GM23338 (cell line): ENCODE measurements at regions not wholly inside any gene's neighbourhood (a gene's known extent, or its start where the extent isn't known, plus 50 kb on each side); places are given as distances from the start of the nearest gene placed in this dataset.
A peak's percentile ranks its signal among the peaks of the same experiment; 100 is the strongest.
"Not testable (repeated sequence)": the region's sequence is repeated elsewhere in the genome, so short reads cannot be mapped to it uniquely, and the experiment has no call there.

Experiments
- ATAC-seq: fragments of 200-7000 bp; cut with Tn5 transposase; 3 replicates; pipeline ENCODE4 v1.9.1; 2020
- DNase-seq: peaks from one replicate; pipeline ENCODE4 v3.0.0-alpha.2; 2015; ENCODE audit warnings: low spot score
- H2AFZ ChIP-seq: fragments of 200-600 bp; sonication (generic); 2 replicates; pipeline ENCODE4 v1.8.0; 2016; ENCODE audit warnings: antibody characterized with exemption, mild to moderate bottlenecking, moderate library complexity
- H3F3A ChIP-seq: fragments of 200-600 bp; sonication (generic); replicated peaks from 2 replicates; pipeline ENCODE4 v1.8.0; 2017; ENCODE audit warnings: antibody characterized with exemption, mixed run types, low read depth
- H3K27ac ChIP-seq: fragments of 200-600 bp; sonication (generic); 2 replicates; pipeline ENCODE4 v1.6.1; 2016; ENCODE audit warnings: low read depth
- H3K27me3 ChIP-seq: fragments of 200-600 bp; sonication (generic); 2 replicates; pipeline ENCODE4 v1.8.0; 2016; ENCODE audit warnings: mild to moderate bottlenecking, mixed run types, moderate library complexity; ENCODE audit not compliant: insufficient read depth
- H3K36me3 ChIP-seq: fragments of 200-600 bp; sonication (generic); 2 replicates; pipeline ENCODE4 v1.8.0; 2016; ENCODE audit warnings: mild to moderate bottlenecking; ENCODE audit not compliant: insufficient read depth
- H3K4me1 ChIP-seq: fragments of 200-600 bp; sonication (generic); 2 replicates; pipeline ENCODE4 v1.8.0; 2016; ENCODE audit warnings: mild to moderate bottlenecking, moderate library complexity; ENCODE audit not compliant: insufficient read depth
- H3K4me2 ChIP-seq: fragments of 200-600 bp; sonication (generic); 2 replicates; pipeline ENCODE4 v1.7.1; 2017; ENCODE audit warnings: mixed run types
- H3K4me3 ChIP-seq: fragments of 200-600 bp; sonication (generic); 2 replicates; pipeline ENCODE4 v1.6.1; 2016; ENCODE audit warnings: mixed run types
- H3K79me2 ChIP-seq: fragments of 200-600 bp; sonication (generic); replicated peaks from 2 replicates; pipeline ENCODE4 v1.8.0; 2017; ENCODE audit warnings: mild to moderate bottlenecking; ENCODE audit not compliant: insufficient read depth
- H3K9me2 ChIP-seq: fragments of 200-600 bp; sonication (generic); 2 replicates; pipeline ENCODE4 v1.8.0; 2017; ENCODE audit not compliant: insufficient read depth
- H4K20me1 ChIP-seq: fragments of 200-600 bp; sonication (generic); replicated peaks from 2 replicates; pipeline ENCODE4 v1.8.0; 2017; ENCODE audit warnings: mild to moderate bottlenecking; ENCODE audit not compliant: insufficient read depth
- H3K27ac Mint-ChIP-seq: 2 replicates; pipeline ENCODE4 v1.8.0; 2020; ENCODE audit warnings: inconsistent platforms, mild to moderate bottlenecking, moderate library complexity, mixed read lengths
- H3K27me3 Mint-ChIP-seq: 3 replicates; pipeline ENCODE4 v1.8.0; 2022; ENCODE audit warnings: low read depth, mild to moderate bottlenecking, moderate library complexity, mixed read lengths, inconsistent platforms; ENCODE audit not compliant: insufficient read depth, poor library complexity
- H3K36me3 Mint-ChIP-seq: 3 replicates; pipeline ENCODE4 v1.8.0; 2021; ENCODE audit warnings: low read depth, mild to moderate bottlenecking, inconsistent platforms, moderate library complexity, mixed read lengths
- H3K4me1 Mint-ChIP-seq: 3 replicates; pipeline ENCODE4 v1.8.0; 2020; ENCODE audit warnings: mild to moderate bottlenecking, inconsistent platforms, mixed read lengths
- H3K4me3 Mint-ChIP-seq: 3 replicates; pipeline ENCODE4 v1.8.0; 2021; ENCODE audit warnings: moderate library complexity, mild to moderate bottlenecking, inconsistent platforms, mixed read lengths
- H3K9me3 Mint-ChIP-seq: 3 replicates; pipeline ENCODE4 v1.8.0; 2020; ENCODE audit warnings: moderate library complexity, mild to moderate bottlenecking, inconsistent platforms, mixed read lengths
- CREB1 ChIP-seq: fragments of 250-450 bp; sonication (Bioruptor Pico); IDR thresholded peaks from 2 replicates; pipeline ENCODE4 v1.5.0; 2020; ENCODE audit warnings: low read depth, mild to moderate bottlenecking, moderate library complexity
- EZH2phosphoT487 ChIP-seq: fragments of 200-600 bp; sonication (generic); IDR thresholded peaks from one replicate; pipeline ENCODE4 v1.8.1; 2018; ENCODE audit warnings: antibody characterized with exemption; ENCODE audit not compliant: unreplicated experiment
- JUNB ChIP-seq: IDR thresholded peaks from one replicate; pipeline ENCODE4 v1.6.1; 2016; ENCODE audit warnings: antibody characterized with exemption; ENCODE audit not compliant: unreplicated experiment
- NANOG ChIP-seq: IDR thresholded peaks from 2 replicates; pipeline ENCODE4 v1.6.1; 2016; ENCODE audit warnings: antibody characterized with exemption, borderline replicate concordance
- POLR2AphosphoS5 ChIP-seq: IDR thresholded peaks from 2 replicates; pipeline ENCODE4 v1.6.1; 2016; ENCODE audit warnings: antibody characterized with exemption, low read depth
- STAT1 ChIP-seq: IDR thresholded peaks from one replicate; pipeline ENCODE4 v1.6.1; 2016; ENCODE audit warnings: antibody characterized with exemption; ENCODE audit not compliant: unreplicated experiment
- ZNF114 ChIP-seq: fragments of 250-450 bp; sonication (Bioruptor Pico); IDR thresholded peaks from 2 replicates; pipeline ENCODE4 v1.5.0; 2020; ENCODE audit warnings: mild to moderate bottlenecking, moderate library complexity
- ZNF331 ChIP-seq: fragments of 250-450 bp; sonication (Bioruptor Pico); IDR thresholded peaks from 2 replicates; pipeline ENCODE4 v1.5.0; 2020; ENCODE audit warnings: low read depth, mild to moderate bottlenecking, moderate library complexity
- TF ChIP-seq, protein P1 (sequence below): IDR thresholded peaks from one replicate; pipeline ENCODE4 v1.6.1; 2018; ENCODE audit warnings: antibody characterized with exemption; ENCODE audit not compliant: unreplicated experiment
- TF ChIP-seq, protein P2 (sequence below), 2 experiments: fragments of 200-600 bp in 1 of 2; sonication (generic) in 1 of 2; conservative IDR thresholded peaks; 2 replicates each; pipeline versions ENCODE4 v1.5.1 to v1.6.1; 2016 to 2017; ENCODE audit warnings: antibody characterized with exemption in 2 of 2, low read depth in 2 of 2, mild to moderate bottlenecking in 2 of 2, moderate library complexity in 1 of 2
- TF ChIP-seq, protein P3 (sequence below): IDR thresholded peaks from 2 replicates; pipeline ENCODE4 v1.6.1; 2016; ENCODE audit warnings: antibody characterized with exemption

DNA sequence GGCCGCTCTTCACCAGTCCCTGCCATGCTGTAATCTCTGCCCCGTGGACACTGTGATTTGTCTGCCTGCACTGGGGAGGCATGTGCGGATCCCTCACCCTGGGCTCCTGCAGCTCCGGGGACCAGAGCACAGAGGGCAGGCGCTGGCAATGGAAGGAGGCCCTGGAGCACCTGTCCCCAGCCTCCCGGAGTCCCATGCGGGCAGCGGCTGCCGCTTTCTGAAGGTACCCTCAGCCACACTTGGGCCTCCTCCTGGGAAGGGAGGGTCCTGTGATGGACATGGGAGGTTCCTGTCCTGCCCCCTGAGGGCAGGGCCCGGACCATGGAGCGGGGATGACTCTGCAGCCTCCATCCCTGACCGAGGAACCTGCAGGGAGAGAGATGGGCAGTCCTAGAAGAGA is 297.4 kb upstream of the SFSWAP start:
- Histone ChIP-seq H2AFZ (no peak overlapping the region), H3K36me3 (no peaks in the 10 kb centered on the region), H3K4me2 (no peak overlapping the region), H3K4me1 (no peaks in the 10 kb centered on the region), H3K4me3 (no peak overlapping the region), H3F3A (no peaks in the 10 kb centered on the region), H3K27me3 (no peaks in the 10 kb centered on the region), H3K79me2 (no peaks in the 10 kb centered on the region), H3K9me2 (peaks cover 9% of the 10 kb centered on the region; the same call in 1 of the 2 replicates), H3K27ac (no peak overlapping the region), H4K20me1 (no peaks in the 10 kb centered on the region)
- ATAC-seq (no peak), DNase-seq (no peak)
- peaks cover 27% of the 10 kb centered on the region for H3K9me3 Mint-ChIP-seq
- H3K27me3 Mint-ChIP-seq = peaks cover 6% of the 10 kb centered on the region
- no peak for TF ChIP-seq CREB1 (CRISPR knock-in tag)
- no peak for TF ChIP-seq JUNB
- no peak for TF ChIP-seq ZNF114 (CRISPR knock-in tag)
- H3K27ac Mint-ChIP-seq = no peak overlapping the region
- H3K36me3 Mint-ChIP-seq = no peaks in the 10 kb centered on the region; the same call in 1 of the 3 replicates
- no peak overlapping the region for H3K4me3 Mint-ChIP-seq
- no peaks in the 10 kb centered on the region for H3K4me1 Mint-ChIP-seq

DNA sequence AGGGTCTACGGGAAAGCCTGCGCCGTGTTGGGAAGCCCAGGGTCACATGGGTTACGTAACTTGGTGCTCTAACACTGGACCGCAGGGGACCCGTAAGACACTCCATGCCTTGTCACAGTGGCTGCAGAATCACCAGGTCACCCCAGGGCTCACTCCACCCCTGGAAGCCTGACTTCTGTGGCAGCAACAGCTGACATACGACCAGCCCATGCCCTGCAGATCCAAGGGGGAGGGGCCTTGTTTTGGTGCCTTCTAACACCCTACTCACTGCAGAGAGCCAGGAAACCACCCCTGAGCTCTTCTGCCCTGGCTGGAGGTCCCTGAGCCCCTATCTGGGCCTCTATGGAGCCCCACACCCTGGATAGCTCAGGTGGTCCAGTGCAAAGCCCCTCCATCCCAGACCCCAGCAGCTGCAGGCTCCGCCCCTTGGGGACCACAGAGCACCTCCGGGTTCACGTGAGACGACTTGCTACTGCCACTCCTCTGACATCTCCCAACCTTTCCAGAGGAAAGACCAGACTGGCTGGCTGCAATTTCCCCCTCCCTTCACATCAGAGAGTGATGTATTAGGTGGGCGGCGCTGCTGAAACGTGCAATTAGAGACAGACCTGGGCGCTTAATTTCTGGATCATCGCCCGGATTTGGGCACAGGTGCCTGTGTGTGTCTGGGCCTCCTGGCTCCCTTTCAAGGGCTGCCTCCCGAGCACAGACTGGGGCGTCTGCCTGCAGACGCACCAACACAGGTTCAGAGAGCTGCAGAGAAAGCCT is 296.6 kb upstream of the SFSWAP start:
- not testable (repeated sequence) for H3K27ac ChIP-seq, H3K4me1 ChIP-seq, H3K36me3 ChIP-seq, H4K20me1 ChIP-seq, DNase-seq, H3K4me1 Mint-ChIP-seq, H3K27me3 Mint-ChIP-seq, H2AFZ ChIP-seq, ATAC-seq, H3K27ac Mint-ChIP-seq, H3F3A ChIP-seq, H3K36me3 Mint-ChIP-seq, H3K79me2 ChIP-seq, H3K4me3 Mint-ChIP-seq, H3K27me3 ChIP-seq, H3K4me3 ChIP-seq, H3K9me2 ChIP-seq, H3K4me2 ChIP-seq
- peaks cover 26% of the 10 kb centered on the region for H3K9me3 Mint-ChIP-seq

DNA sequence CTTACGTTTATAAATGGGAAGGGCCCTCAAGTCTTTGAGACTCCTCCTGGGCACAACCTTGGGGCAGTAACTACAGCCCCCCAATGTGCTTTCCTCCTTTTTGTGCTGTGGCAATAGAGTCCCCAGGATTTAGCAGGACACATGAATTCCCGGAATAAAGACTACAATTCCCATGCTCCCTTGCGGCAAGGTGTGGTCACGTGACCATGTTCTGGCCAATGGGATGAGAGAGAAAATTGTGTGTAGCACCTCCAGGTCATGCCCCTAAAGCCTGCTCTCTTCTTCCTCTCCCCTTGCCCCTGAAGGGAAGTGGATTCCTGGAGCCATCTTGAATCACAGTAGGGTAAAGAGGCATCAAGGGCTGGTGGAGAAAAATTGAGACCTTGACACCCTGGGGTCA is 295.1 kb upstream of the SFSWAP start:
- no peaks in the 10 kb centered on the region for H3K79me2 ChIP-seq
- peak; percentile 34; the same call in 1 of the 3 replicates for ATAC-seq
- no peaks in the 10 kb centered on the region for H3F3A ChIP-seq
- DNase-seq = peak; percentile 60
- H3K36me3 ChIP-seq = no peaks in the 10 kb centered on the region
- Mint-ChIP-seq H3K27ac (no peak overlapping the region), H3K9me3 (peaks cover 22% of the 10 kb centered on the region), H3K4me1 (no peaks in the 10 kb centered on the region), H3K27me3 (peaks cover 3% of the 10 kb centered on the region), H3K4me3 (no peak overlapping the region), H3K36me3 (no peaks in the 10 kb centered on the region; the same call in 2 of the 3 replicates)
- no peak overlapping the region for H3K4me3 ChIP-seq
- no peak overlapping the region for H3K4me2 ChIP-seq
- H3K4me1 ChIP-seq = no peaks in the 10 kb centered on the region
- peaks cover 9% of the 10 kb centered on the region; the same call in 1 of the 2 replicates for H3K9me2 ChIP-seq
- no peaks in the 10 kb centered on the region for H3K27me3 ChIP-seq
- H2AFZ ChIP-seq = no peak overlapping the region
- no peak overlapping the region for H3K27ac ChIP-seq
- no peaks in the 10 kb centered on the region for H4K20me1 ChIP-seq
- no peak for TF ChIP-seq JUNB
- no peak for TF ChIP-seq ZNF331 (CRISPR knock-in tag)
- no peak for TF ChIP-seq CREB1 (CRISPR knock-in tag)
- TF ChIP-seq, protein P1, sequence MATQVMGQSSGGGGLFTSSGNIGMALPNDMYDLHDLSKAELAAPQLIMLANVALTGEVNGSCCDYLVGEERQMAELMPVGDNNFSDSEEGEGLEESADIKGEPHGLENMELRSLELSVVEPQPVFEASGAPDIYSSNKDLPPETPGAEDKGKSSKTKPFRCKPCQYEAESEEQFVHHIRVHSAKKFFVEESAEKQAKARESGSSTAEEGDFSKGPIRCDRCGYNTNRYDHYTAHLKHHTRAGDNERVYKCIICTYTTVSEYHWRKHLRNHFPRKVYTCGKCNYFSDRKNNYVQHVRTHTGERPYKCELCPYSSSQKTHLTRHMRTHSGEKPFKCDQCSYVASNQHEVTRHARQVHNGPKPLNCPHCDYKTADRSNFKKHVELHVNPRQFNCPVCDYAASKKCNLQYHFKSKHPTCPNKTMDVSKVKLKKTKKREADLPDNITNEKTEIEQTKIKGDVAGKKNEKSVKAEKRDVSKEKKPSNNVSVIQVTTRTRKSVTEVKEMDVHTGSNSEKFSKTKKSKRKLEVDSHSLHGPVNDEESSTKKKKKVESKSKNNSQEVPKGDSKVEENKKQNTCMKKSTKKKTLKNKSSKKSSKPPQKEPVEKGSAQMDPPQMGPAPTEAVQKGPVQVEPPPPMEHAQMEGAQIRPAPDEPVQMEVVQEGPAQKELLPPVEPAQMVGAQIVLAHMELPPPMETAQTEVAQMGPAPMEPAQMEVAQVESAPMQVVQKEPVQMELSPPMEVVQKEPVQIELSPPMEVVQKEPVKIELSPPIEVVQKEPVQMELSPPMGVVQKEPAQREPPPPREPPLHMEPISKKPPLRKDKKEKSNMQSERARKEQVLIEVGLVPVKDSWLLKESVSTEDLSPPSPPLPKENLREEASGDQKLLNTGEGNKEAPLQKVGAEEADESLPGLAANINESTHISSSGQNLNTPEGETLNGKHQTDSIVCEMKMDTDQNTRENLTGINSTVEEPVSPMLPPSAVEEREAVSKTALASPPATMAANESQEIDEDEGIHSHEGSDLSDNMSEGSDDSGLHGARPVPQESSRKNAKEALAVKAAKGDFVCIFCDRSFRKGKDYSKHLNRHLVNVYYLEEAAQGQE = no peak
- no peak for TF ChIP-seq ZNF114 (CRISPR knock-in tag)
- TF ChIP-seq, protein P2, sequence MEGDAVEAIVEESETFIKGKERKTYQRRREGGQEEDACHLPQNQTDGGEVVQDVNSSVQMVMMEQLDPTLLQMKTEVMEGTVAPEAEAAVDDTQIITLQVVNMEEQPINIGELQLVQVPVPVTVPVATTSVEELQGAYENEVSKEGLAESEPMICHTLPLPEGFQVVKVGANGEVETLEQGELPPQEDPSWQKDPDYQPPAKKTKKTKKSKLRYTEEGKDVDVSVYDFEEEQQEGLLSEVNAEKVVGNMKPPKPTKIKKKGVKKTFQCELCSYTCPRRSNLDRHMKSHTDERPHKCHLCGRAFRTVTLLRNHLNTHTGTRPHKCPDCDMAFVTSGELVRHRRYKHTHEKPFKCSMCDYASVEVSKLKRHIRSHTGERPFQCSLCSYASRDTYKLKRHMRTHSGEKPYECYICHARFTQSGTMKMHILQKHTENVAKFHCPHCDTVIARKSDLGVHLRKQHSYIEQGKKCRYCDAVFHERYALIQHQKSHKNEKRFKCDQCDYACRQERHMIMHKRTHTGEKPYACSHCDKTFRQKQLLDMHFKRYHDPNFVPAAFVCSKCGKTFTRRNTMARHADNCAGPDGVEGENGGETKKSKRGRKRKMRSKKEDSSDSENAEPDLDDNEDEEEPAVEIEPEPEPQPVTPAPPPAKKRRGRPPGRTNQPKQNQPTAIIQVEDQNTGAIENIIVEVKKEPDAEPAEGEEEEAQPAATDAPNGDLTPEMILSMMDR (conservative IDR thresholded peaks at IDR 0.05; ENCODE audit: low read depth in 2 of 2) = no peak
- TF ChIP-seq STAT1 = no peak
- TF ChIP-seq, protein P3, sequence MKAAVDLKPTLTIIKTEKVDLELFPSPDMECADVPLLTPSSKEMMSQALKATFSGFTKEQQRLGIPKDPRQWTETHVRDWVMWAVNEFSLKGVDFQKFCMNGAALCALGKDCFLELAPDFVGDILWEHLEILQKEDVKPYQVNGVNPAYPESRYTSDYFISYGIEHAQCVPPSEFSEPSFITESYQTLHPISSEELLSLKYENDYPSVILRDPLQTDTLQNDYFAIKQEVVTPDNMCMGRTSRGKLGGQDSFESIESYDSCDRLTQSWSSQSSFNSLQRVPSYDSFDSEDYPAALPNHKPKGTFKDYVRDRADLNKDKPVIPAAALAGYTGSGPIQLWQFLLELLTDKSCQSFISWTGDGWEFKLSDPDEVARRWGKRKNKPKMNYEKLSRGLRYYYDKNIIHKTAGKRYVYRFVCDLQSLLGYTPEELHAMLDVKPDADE = no peak
- TF ChIP-seq EZH2phosphoT487 = no peak
- no peak for TF ChIP-seq NANOG
- no peak for TF ChIP-seq POLR2AphosphoS5
